Erythroblast (primary cell): ENCODE measurements at regions not wholly inside any gene's neighbourhood (a gene's known extent, or its start where the extent isn't known, plus 50 kb on each side); places are given as distances from the start of the nearest gene placed in this dataset.

Experiments
- GATA1 ChIP-seq: IDR thresholded peaks from 2 replicates; pipeline ENCODE4 v1.6.1; 2011; ENCODE audit warnings: low read depth, mild to moderate bottlenecking, control low read depth, low read length, moderate library complexity
- POLR2A ChIP-seq: IDR thresholded peaks from 2 replicates; pipeline ENCODE4 v1.6.1; 2011; ENCODE audit warnings: mild to moderate bottlenecking, low read length

GRCh38 chr10:131654471-131655087 lies 246.2 kb upstream of the PPP2R2D start:
- TF ChIP-seq POLR2A (no peak), GATA1 (no peak)
